DOHH2 (cell line): ENCODE measurements at regions not wholly inside any gene's neighbourhood (a gene's known extent, or its start where the extent isn't known, plus 50 kb on each side); places are given as distances from the start of the nearest gene placed in this dataset.

Experiments used
- CTCF ChIP-seq: fragments of 200-600 bp; sonication (generic); IDR thresholded peaks from one replicate; pipeline ENCODE4 v1.5.1; 2014; ENCODE audit warnings: antibody characterized with exemption, mild to moderate bottlenecking, low read depth, low read length; ENCODE audit not compliant: poor library complexity, severe bottlenecking
- EZH2phosphoT487 ChIP-seq: fragments of 200-600 bp; sonication (generic); IDR thresholded peaks from 2 replicates; pipeline ENCODE4 v1.6.1; 2017; ENCODE audit warnings: borderline replicate concordance, mild to moderate bottlenecking, antibody characterized with exemption, low read length, moderate library complexity, mixed read lengths

GRCh38 chr20:55153001-55153645 lies 677.7 kb downstream of the DOK5 start:
- TF ChIP-seq EZH2phosphoT487 (no peak), CTCF (no peak)
